ENCODE measurements at regions not wholly inside any gene's neighbourhood (a gene's known extent, or its start where the extent isn't known, plus 50 kb on each side); places are given as distances from the start of the nearest gene placed in this dataset.
"Not testable (repeated sequence)": the region's sequence is repeated elsewhere in the genome, so short reads cannot be mapped to it uniquely, and the experiment has no call there.

- Histone ChIP-seq H3K4me1 (no peaks in the 10 kb centered on the region), H3K4me3 (no peak overlapping the region), H3K36me3 (no peaks in the 10 kb centered on the region), H3K9me3 (no peaks in the 10 kb centered on the region), H3K27ac (no peak overlapping the region), H3K27me3 (ENCODE audit: low read depth) (peaks cover 19% of the 10 kb centered on the region)
- TF ChIP-seq, protein P1, sequence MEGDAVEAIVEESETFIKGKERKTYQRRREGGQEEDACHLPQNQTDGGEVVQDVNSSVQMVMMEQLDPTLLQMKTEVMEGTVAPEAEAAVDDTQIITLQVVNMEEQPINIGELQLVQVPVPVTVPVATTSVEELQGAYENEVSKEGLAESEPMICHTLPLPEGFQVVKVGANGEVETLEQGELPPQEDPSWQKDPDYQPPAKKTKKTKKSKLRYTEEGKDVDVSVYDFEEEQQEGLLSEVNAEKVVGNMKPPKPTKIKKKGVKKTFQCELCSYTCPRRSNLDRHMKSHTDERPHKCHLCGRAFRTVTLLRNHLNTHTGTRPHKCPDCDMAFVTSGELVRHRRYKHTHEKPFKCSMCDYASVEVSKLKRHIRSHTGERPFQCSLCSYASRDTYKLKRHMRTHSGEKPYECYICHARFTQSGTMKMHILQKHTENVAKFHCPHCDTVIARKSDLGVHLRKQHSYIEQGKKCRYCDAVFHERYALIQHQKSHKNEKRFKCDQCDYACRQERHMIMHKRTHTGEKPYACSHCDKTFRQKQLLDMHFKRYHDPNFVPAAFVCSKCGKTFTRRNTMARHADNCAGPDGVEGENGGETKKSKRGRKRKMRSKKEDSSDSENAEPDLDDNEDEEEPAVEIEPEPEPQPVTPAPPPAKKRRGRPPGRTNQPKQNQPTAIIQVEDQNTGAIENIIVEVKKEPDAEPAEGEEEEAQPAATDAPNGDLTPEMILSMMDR (IDR thresholded peaks at IDR 0.05), result no peak
- intact Hi-C loops (cut with DNase I), result no loop called here
- ATAC-seq, result no peak
- no peak for DNase-seq
Observed at GRCh38 chr14:105952222-105952621, 425.8 kb downstream of the TMEM121 start.

GRCh38 chr14:105952826-105953225 is 426.4 kb downstream of the TMEM121 start:
- DNase-seq, result no peak
- peaks cover 19% of the 10 kb centered on the region for H3K27me3 ChIP-seq (ENCODE audit: low read depth)
- H3K27ac ChIP-seq, result no peak overlapping the region
- H3K4me3 ChIP-seq, result no peak overlapping the region
- no peaks in the 10 kb centered on the region for H3K36me3 ChIP-seq
- intact Hi-C loops (cut with DNase I), result no loop called here
- H3K9me3 ChIP-seq, result no peaks in the 10 kb centered on the region
- ATAC-seq, result no peak
- TF ChIP-seq, protein P1 (IDR thresholded peaks at IDR 0.05), result no peak
- no peaks in the 10 kb centered on the region for H3K4me1 ChIP-seq

DNA sequence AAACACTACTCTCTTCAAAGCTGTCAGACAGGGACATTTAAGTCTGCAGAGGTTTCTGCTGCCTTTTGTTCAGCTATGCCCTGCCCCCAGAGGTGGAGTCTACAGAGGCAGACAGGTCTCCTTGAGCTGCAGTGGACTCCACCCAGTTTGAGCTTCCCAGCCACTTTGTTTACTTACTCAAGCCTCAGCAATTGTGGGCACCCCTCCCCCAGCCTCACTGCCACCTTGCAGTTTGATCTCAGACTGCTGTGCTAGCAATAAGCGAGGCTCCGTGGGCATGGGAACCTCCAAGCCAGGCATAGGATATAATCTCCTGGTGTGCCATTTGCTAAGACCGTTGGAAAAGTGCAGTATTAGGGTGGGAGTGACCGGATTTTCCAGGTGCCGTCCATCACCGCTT is 435.2 kb downstream of the TMEM121 start:
- H3K36me3 ChIP-seq; H3K4me1 ChIP-seq; intact Hi-C loops (cut with DNase I); H3K27ac ChIP-seq; H3K4me3 ChIP-seq; H3K27me3 ChIP-seq (ENCODE audit: low read depth); H3K9me3 ChIP-seq; DNase-seq; ATAC-seq: not testable (repeated sequence)

DNA sequence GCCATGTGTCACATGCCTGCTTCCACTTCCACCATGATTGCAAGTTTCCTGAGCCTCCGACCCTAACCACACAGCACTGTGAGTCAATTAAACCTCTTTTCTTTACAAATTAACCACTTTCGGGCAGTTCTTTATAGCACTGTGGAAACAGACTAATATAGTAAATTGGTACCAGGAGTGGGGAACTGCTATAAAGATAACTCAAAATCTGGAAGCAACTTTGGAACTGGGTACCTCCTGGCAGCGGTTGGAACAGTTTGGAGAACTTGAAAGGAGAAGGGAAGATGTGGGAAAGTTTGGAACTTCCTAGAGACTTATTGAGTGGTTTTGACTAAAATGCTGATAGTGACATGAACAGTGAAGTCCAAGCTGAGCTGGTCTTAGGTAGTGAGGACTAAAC is 436.1 kb downstream of the TMEM121 start:
- no peaks in the 10 kb centered on the region for H3K36me3 ChIP-seq
- DNase-seq, result no peak
- H3K4me3 ChIP-seq, result no peak overlapping the region
- ATAC-seq, result no peak
- TF ChIP-seq, protein P1 (IDR thresholded peaks at IDR 0.05), result no peak
- H3K4me1 ChIP-seq, result no peaks in the 10 kb centered on the region
- H3K27me3 ChIP-seq (ENCODE audit: low read depth), result no peaks in the 10 kb centered on the region
- no peaks in the 10 kb centered on the region for H3K9me3 ChIP-seq
- intact Hi-C loops (cut with DNase I), result no loop called here
- H3K27ac ChIP-seq, result no peak overlapping the region

DNA sequence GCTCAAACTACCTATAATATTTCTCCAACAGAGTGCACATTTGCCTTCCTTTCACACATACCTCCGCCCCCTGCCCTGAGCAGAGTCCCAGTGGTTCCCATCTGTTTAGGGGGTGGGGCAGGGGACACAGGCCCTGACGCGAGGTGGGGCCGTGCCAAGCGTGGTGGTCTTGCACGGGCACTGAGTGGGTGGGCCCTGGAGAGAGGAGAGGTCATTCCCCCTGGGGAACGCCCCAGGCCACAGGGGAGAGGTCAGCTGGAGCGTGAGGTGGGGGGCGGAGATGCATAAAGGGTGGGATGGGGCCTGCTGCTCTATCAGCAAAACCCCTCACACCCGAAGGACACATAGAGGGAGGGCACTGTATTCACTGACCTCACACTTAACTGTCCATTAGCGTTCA is 441.9 kb downstream of the TMEM121 start:
- Histone ChIP-seq H3K27ac (no peak overlapping the region), H3K36me3 (no peaks in the 10 kb centered on the region), H3K9me3 (no peaks in the 10 kb centered on the region), H3K4me3 (no peak overlapping the region), H3K4me1 (no peaks in the 10 kb centered on the region), H3K27me3 (ENCODE audit: low read depth) (no peaks in the 10 kb centered on the region)
- ATAC-seq (no peak), DNase-seq (no peak)
- TF ChIP-seq, protein P1 (IDR thresholded peaks at IDR 0.05), result no peak
- intact Hi-C loops (cut with DNase I), result no loop called here

GRCh38 chr14:105969026-105969425 is 442.6 kb downstream of the TMEM121 start:
- H3K36me3 ChIP-seq; intact Hi-C loops (cut with DNase I); H3K4me3 ChIP-seq; H3K27me3 ChIP-seq (ENCODE audit: low read depth); DNase-seq; H3K27ac ChIP-seq; H3K4me1 ChIP-seq; ATAC-seq; H3K9me3 ChIP-seq: not testable (repeated sequence)

- H3K9me3 ChIP-seq; intact Hi-C loops (cut with DNase I); DNase-seq; H3K27me3 ChIP-seq (ENCODE audit: low read depth); ATAC-seq; H3K4me1 ChIP-seq; H3K27ac ChIP-seq; H3K4me3 ChIP-seq; H3K36me3 ChIP-seq: not testable (repeated sequence)
Observed at GRCh38 chr14:105970821-105971220, 444.4 kb downstream of the TMEM121 start.

Measured in lower lobe of right lung (tissue), 2 donors.